ENCODE measurements at regions not wholly inside any gene's neighbourhood (a gene's known extent, or its start where the extent isn't known, plus 50 kb on each side); places are given as distances from the start of the nearest gene placed in this dataset.

DNA sequence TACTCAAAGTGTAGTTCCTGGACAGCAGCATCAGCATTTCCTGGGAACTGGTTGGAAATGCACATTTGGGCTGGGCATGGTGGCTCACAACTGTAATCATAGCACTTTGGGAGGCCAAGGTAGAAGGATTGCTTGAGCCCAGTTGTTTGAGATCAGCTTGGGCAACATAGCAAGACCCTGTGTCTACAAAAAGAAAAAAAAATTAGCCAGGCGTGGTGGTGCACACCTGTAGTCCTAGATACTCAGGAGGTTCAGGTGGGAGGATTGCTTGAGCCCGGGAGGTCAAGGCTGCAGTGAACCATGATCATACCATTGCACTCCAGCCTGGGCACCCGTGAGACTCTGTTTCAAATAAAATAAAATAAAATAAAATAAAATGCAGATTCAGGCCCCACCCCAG lies 156.2 kb downstream of the CDC5L start:
- Histone ChIP-seq H3K4me3 (no peak overlapping the region), H3K4me1 (ENCODE audit: low read depth) (no peaks in the 10 kb centered on the region), H3K36me3 (ENCODE audit: low read depth) (no peaks in the 10 kb centered on the region), H3K9me3 (no peaks in the 10 kb centered on the region)
- TF ChIP-seq, protein P1, sequence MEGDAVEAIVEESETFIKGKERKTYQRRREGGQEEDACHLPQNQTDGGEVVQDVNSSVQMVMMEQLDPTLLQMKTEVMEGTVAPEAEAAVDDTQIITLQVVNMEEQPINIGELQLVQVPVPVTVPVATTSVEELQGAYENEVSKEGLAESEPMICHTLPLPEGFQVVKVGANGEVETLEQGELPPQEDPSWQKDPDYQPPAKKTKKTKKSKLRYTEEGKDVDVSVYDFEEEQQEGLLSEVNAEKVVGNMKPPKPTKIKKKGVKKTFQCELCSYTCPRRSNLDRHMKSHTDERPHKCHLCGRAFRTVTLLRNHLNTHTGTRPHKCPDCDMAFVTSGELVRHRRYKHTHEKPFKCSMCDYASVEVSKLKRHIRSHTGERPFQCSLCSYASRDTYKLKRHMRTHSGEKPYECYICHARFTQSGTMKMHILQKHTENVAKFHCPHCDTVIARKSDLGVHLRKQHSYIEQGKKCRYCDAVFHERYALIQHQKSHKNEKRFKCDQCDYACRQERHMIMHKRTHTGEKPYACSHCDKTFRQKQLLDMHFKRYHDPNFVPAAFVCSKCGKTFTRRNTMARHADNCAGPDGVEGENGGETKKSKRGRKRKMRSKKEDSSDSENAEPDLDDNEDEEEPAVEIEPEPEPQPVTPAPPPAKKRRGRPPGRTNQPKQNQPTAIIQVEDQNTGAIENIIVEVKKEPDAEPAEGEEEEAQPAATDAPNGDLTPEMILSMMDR (IDR thresholded peaks at IDR 0.05) = no peak
- ATAC-seq (no peak), DNase-seq (no peak)
- intact Hi-C loops (cut with DNase I, micrococcal nuclease) = no loop called here

DNA sequence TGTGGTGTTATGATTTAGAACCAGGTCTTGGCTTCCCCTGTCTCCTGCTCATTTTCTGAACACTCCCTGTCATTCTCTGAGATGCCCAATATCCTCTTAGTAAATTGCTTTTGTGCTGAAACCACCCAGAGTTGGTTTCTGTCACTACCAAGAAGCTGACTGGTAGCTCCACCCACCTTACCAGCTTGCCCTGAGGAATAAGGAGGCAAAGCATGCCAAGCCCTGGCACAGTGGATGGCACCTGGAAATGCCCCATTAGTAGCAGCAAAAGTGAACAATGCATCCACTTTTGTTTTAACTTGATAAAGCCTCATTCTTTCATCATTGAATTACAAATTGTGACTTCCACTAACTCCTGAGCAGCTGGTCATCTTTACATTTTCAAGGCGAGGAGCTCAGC lies 157.7 kb downstream of the CDC5L start:
- ATAC-seq (no peak), DNase-seq (no peak)
- TF ChIP-seq, protein P1 (IDR thresholded peaks at IDR 0.05) = no peak
- H3K4me3 ChIP-seq = no peak overlapping the region
- no peaks in the 10 kb centered on the region for H3K4me1 ChIP-seq (ENCODE audit: low read depth)
- intact Hi-C loops (cut with DNase I, micrococcal nuclease) = no loop called here
- H3K9me3 ChIP-seq = no peaks in the 10 kb centered on the region
- no peaks in the 10 kb centered on the region for H3K36me3 ChIP-seq (ENCODE audit: low read depth)

DNA sequence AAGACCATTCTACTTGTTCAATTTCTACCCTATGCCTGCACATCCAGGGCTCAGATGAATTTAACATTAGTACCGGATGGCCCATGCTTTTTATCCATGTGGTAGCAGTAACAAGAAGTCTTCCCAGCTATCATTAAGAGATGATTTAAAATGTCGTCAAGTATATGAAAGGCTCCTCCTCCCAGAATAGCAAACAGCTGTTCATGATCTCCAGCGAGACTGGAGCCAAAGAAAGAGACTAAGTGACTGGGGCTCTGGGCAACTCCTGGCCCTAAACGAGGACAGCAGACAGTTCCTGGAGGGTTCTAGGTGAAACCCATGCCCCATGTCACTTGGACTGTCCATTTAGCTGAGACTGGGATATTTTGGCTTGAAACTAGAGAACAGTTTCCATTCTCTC lies 160.8 kb downstream of the CDC5L start:
- TF ChIP-seq, protein P1 (IDR thresholded peaks at IDR 0.05) = no peak
- intact Hi-C loops (cut with DNase I, micrococcal nuclease) = no loop called here
- ATAC-seq (no peak), DNase-seq (no peak)
- Histone ChIP-seq H3K4me3 (no peak overlapping the region), H3K36me3 (ENCODE audit: low read depth) (no peaks in the 10 kb centered on the region), H3K9me3 (no peaks in the 10 kb centered on the region), H3K4me1 (ENCODE audit: low read depth) (no peaks in the 10 kb centered on the region)

DNA sequence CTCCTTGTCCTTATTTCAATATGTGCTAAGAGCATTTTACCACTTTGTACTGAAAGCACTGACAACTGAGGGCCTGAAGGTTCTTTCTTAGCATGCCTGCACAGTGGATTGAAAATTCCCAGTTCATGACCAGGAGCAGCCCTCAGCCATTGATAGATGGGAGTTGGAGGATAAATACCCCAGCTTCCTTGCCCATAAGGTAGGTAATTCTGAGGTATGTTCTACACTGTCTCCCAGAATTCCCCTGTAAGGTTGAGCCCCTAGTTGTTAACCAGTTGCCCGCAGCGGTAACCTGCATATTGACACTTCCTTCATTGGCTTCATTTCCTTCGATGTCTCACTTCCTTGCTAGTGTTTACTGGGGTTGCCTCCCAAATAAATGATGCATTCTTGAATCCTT lies 162.0 kb downstream of the CDC5L start:
- TF ChIP-seq, protein P1 (IDR thresholded peaks at IDR 0.05) = no peak
- no peaks in the 10 kb centered on the region for H3K36me3 ChIP-seq (ENCODE audit: low read depth)
- ATAC-seq = no peak
- intact Hi-C loops (cut with DNase I, micrococcal nuclease) = no loop called here
- H3K4me1 ChIP-seq (ENCODE audit: low read depth) = no peaks in the 10 kb centered on the region
- no peak for DNase-seq
- H3K4me3 ChIP-seq = no peak overlapping the region
- H3K9me3 ChIP-seq = no peaks in the 10 kb centered on the region

DNA sequence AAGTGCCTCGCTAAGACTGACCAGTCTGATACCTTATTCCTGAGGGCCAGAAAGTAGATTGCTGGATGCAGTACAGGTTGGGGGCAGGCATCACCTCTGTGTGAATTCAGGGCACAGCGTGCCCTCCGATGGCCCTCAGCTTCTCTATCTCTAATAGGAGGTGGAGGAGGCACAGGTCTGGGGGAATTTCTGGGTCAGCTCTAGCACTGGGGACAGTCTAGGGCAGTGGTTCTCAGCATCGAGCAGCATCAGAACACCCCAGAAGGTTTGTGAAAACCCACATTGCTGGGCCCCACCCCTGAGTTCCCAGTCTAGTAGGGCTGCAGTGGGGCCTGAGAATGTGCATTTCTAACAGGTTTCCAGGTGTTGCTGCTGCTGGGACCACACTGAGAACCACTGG lies 166.7 kb downstream of the CDC5L start:
- DNase-seq (no peak), ATAC-seq (no peak)
- TF ChIP-seq, protein P1 (IDR thresholded peaks at IDR 0.05) = no peak
- intact Hi-C loops (cut with DNase I, micrococcal nuclease) = no loop called here
- Histone ChIP-seq H3K4me1 (ENCODE audit: low read depth) (no peaks in the 10 kb centered on the region), H3K9me3 (no peaks in the 10 kb centered on the region), H3K4me3 (no peak overlapping the region), H3K36me3 (ENCODE audit: low read depth) (no peaks in the 10 kb centered on the region)

DNA sequence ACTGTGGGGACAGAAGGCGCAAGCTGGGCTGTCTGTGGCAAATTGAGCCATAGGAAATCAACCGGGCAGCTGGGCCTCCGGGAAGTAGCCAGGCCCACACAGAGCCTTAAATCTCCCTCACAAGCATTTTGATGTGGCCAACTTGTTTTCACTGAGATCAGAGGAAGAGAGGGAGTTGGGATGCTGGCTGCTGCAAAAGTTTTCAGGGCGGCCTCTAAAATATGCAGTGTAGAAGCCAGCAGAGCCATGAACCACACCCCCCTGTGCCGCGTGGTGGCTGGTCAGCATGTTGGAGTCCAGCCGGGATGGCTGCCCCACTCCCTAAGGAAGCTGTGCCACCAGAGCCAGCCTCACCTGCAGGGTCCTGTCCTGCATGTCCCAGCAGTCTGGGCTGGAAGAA lies 167.4 kb downstream of the CDC5L start:
- H3K4me1 ChIP-seq (ENCODE audit: low read depth) = no peaks in the 10 kb centered on the region

More for the DNA sequence above, 167.4 kb downstream of the CDC5L start:
- Histone ChIP-seq H3K36me3 (ENCODE audit: low read depth) (no peaks in the 10 kb centered on the region), H3K4me3 (no peak overlapping the region), H3K9me3 (no peaks in the 10 kb centered on the region)
- intact Hi-C loops (cut with DNase I, micrococcal nuclease) = no loop called here
- no peak for DNase-seq
- ATAC-seq = no peak
- TF ChIP-seq, protein P1 (IDR thresholded peaks at IDR 0.05) = no peak

All from mucosa of descending colon (tissue), 3 donors.